ENCODE measurements at regions not wholly inside any gene's neighbourhood (a gene's known extent, or its start where the extent isn't known, plus 50 kb on each side); places are given as distances from the start of the nearest gene placed in this dataset.

GRCh38 chr17:52546990-52547389 lies 388.5 kb upstream of the CA10 start:
- Histone ChIP-seq H3K9me3 (ENCODE audit: control insufficient read depth in 2 of 3, insufficient read depth in 1 of 3, low read length in 3 of 3) (peaks cover 0 to 4% (median 0%) of the 10 kb centered on the region in 3 donors), H3K9ac (ENCODE audit: low read length in 3 of 3) (no peak overlapping the region), H3K27ac (ENCODE audit: low read depth in 2 of 2, low read length in 2 of 2) (no peak overlapping the region), H3K36me3 (ENCODE audit: control insufficient read depth in 2 of 3, insufficient read depth in 3 of 3, low read length in 3 of 3) (no peaks in the 10 kb centered on the region), H3K4me3 (ENCODE audit: low read length in 3 of 3) (no peak overlapping the region), H3K4me1 (ENCODE audit: control insufficient read depth in 2 of 3, insufficient read depth in 2 of 3, low read depth in 1 of 3, low read length in 3 of 3) (no peaks in the 10 kb centered on the region), H3K27me3 (ENCODE audit: control insufficient read depth, insufficient read depth, low read length) (no peaks in the 10 kb centered on the region)
- TF ChIP-seq CTCF (IDR thresholded peaks at IDR 0.05; ENCODE audit: borderline replicate concordance, extremely low read depth, insufficient read depth), result no peak
- FAIRE-seq, result no peak
- intact Hi-C loops (cut with DNase I), result no loop called here
- no peak for DNase-seq

GRCh38 chr17:52546493-52546892 lies 388.0 kb upstream of the CA10 start:
- Histone ChIP-seq H3K4me1 (ENCODE audit: control insufficient read depth in 2 of 3, insufficient read depth in 2 of 3, low read depth in 1 of 3, low read length in 3 of 3) (no peaks in the 10 kb centered on the region), H3K9me3 (ENCODE audit: control insufficient read depth in 2 of 3, insufficient read depth in 1 of 3, low read length in 3 of 3) (peaks cover 0 to 4% (median 0%) of the 10 kb centered on the region in 3 donors), H3K36me3 (ENCODE audit: control insufficient read depth in 2 of 3, insufficient read depth in 3 of 3, low read length in 3 of 3) (no peaks in the 10 kb centered on the region), H3K27me3 (ENCODE audit: control insufficient read depth, insufficient read depth, low read length) (no peaks in the 10 kb centered on the region), H3K9ac (ENCODE audit: low read length in 3 of 3) (no peak overlapping the region), H3K27ac (ENCODE audit: low read depth in 2 of 2, low read length in 2 of 2) (no peak overlapping the region), H3K4me3 (ENCODE audit: low read length in 3 of 3) (no peak overlapping the region)
- intact Hi-C loops (cut with DNase I), result no loop called here
- TF ChIP-seq CTCF (IDR thresholded peaks at IDR 0.05; ENCODE audit: borderline replicate concordance, extremely low read depth, insufficient read depth), result no peak
- DNase-seq (no peak), FAIRE-seq (no peak)

GRCh38 chr17:52537421-52537820 lies 378.9 kb upstream of the CA10 start:
- intact Hi-C loops (cut with DNase I), result no loop called here
- Histone ChIP-seq H3K27me3 (ENCODE audit: control insufficient read depth, insufficient read depth, low read length) (no peaks in the 10 kb centered on the region), H3K27ac (ENCODE audit: low read depth in 2 of 2, low read length in 2 of 2) (no peak overlapping the region), H3K4me3 (ENCODE audit: low read length in 3 of 3) (no peak overlapping the region), H3K9me3 (ENCODE audit: control insufficient read depth in 2 of 3, insufficient read depth in 1 of 3, low read length in 3 of 3) (no peaks in the 10 kb centered on the region), H3K36me3 (ENCODE audit: control insufficient read depth in 2 of 3, insufficient read depth in 3 of 3, low read length in 3 of 3) (no peaks in the 10 kb centered on the region), H3K4me1 (ENCODE audit: control insufficient read depth in 2 of 3, insufficient read depth in 2 of 3, low read depth in 1 of 3, low read length in 3 of 3) (no peaks in the 10 kb centered on the region), H3K9ac (ENCODE audit: low read length in 3 of 3) (no peak overlapping the region)
- no peak for TF ChIP-seq CTCF (IDR thresholded peaks at IDR 0.05; ENCODE audit: borderline replicate concordance, extremely low read depth, insufficient read depth)
- FAIRE-seq (no peak), DNase-seq (no peak)

- FAIRE-seq (no peak), DNase-seq (no peak)
- no peaks in the 10 kb centered on the region for H3K9me3 ChIP-seq (ENCODE audit: control insufficient read depth in 2 of 3, insufficient read depth in 1 of 3, low read length in 3 of 3)
- no peak overlapping the region for H3K4me3 ChIP-seq (ENCODE audit: low read length in 3 of 3)
- no peak overlapping the region for H3K9ac ChIP-seq (ENCODE audit: low read length in 3 of 3)
- TF ChIP-seq CTCF (IDR thresholded peaks at IDR 0.05; ENCODE audit: borderline replicate concordance, extremely low read depth, insufficient read depth), result no peak
- no peak overlapping the region for H3K27ac ChIP-seq (ENCODE audit: low read depth in 2 of 2, low read length in 2 of 2)
- intact Hi-C loops (cut with DNase I), result no loop called here
- no peaks in the 10 kb centered on the region for H3K27me3 ChIP-seq (ENCODE audit: control insufficient read depth, insufficient read depth, low read length)
- H3K36me3 ChIP-seq (ENCODE audit: control insufficient read depth in 2 of 3, insufficient read depth in 3 of 3, low read length in 3 of 3), result no peaks in the 10 kb centered on the region
- no peaks in the 10 kb centered on the region for H3K4me1 ChIP-seq (ENCODE audit: control insufficient read depth in 2 of 3, insufficient read depth in 2 of 3, low read depth in 1 of 3, low read length in 3 of 3)
These were observed 378.0 kb upstream of the CA10 start for GRCh38 chr17:52536489-52536888.

Measured in kidney (tissue), 13 donors.